ENCODE measurements at regions not wholly inside any gene's neighbourhood (a gene's known extent, or its start where the extent isn't known, plus 50 kb on each side); places are given as distances from the start of the nearest gene placed in this dataset.

DNA sequence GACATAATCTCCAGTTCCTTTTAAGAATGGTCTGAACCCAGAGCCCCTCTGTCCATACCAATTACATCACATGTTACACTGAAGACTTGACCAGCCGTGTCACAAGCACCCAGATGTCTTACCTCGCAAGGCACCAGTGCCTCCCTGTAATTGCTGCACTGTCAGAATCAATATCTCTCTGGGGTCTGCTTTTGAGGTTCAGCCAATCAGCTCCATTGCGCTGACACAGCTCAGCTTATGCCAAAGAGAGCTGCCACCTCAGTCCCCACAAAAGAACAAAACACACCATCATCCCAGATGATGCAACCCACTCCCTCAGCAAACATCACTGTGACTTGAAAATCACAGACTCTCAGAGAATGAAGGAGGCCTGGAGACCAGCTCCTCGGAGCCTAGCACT lies 82.5 kb upstream of the SORBS2 start:
- DNase-seq (ENCODE audit: low read depth): no peak

DNA sequence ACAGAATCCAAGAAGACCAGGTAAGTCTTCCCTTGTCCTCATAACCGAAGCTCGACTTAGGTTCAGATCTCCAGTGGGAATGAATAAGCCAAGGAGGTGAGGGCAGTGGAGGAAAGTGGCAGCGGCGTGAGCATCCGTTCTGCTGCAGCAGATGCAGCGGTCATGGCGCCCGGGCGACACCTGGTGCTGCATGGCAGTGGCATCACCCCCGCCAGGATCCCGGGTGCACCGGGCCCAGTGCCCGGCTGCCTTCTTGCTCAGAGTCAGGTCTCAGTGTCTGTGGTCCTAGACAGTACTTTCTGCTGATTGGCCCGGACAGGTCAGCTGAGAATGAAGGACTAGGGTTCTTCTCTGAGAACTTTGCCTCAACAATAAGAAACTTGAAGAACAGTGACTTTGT lies 83.4 kb upstream of the SORBS2 start:
- DNase-seq (ENCODE audit: low read depth): no peak

DNA sequence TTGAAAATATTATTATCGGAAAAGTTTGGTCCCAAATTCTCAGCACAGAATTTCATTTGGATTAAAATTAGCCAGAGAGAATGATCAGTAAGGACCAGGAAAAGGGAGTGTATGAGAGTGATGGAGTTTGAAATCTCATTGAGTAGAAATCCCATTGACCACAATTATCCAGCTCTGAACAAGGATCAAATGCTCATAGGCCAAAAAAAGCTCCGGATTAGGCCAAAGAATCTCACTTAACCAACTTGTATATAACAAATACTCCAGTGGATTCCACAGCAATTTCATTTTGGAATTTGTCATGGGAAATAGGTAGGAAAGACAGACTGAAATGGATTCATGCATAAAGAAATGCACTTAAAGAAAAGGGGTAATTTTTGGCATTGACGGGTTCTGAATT lies 83.9 kb upstream of the SORBS2 start:
- no peak for DNase-seq (ENCODE audit: low read depth)

DNA sequence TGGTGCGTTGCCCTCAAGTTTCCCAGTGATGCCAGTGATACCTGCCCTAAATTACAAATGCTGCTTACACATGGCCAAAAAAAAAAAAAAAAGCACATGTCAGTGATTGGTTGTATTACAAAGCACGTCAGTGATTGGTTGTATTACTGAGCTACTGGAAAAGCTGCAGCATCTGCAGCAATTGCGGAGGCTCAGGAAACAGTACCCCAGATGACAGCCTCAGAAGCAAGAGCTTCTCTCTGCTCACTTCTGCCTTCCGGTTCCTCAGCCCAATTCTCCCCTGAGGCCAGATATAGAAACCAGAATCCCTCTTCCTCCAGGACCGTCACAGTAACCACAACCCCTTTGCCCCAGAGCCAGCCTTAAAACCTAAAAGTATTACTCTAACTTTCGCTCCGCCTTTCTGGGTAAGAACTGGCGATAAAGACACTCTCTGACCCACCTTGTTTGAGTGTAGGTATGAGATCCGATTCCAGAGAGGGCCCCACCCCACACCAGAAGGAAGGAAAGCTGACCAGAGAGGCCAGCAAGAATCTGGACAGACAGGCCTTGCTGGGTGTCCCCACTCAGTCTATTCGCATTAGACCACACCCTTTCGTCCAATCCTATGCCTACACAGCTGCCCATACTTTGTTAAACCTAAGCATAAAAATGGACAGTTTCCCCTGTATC lies 85.0 kb upstream of the SORBS2 start:
- no peak for DNase-seq (ENCODE audit: low read depth)

DNA sequence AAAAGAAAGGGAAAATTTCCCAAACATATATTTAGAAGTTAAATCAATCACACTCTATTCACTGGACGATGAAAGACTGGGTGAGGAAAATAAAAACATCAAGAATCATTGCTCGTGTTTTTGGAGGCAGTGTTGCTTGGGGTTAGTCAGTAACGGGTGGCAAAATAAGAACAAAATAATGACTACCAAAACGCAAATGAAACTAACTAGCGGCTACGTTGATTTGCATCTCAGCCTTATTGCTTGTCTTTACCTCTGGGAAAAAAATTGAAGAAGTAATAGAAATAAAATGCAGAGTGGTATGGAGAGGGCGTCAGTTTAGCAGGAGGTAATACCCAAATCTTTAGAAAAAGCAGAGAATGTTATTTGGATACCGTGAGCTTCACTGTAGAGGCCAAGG lies 86.4 kb upstream of the SORBS2 start:
- DNase-seq (ENCODE audit: low read depth): no peak

DNA sequence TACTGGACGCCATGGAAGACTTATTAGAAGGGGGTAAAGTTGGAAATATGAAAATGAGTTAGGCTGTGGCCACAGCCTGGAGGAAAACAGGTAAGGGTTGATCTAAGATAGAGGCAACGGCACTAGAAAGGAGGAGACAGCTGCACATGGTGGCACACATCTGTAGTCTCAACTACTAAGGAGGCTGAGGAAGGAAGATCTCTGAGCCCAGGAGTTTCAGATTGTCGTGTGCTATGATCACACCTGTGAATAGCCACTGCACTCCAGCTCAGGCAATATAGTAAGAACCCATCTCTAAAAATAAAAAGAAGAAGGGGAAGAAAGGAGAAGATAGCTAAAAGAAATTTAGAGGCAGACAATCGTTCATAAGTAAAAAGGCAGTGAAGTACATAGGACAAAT lies 87.8 kb upstream of the SORBS2 start:
- DNase-seq (ENCODE audit: low read depth): no peak

DNA sequence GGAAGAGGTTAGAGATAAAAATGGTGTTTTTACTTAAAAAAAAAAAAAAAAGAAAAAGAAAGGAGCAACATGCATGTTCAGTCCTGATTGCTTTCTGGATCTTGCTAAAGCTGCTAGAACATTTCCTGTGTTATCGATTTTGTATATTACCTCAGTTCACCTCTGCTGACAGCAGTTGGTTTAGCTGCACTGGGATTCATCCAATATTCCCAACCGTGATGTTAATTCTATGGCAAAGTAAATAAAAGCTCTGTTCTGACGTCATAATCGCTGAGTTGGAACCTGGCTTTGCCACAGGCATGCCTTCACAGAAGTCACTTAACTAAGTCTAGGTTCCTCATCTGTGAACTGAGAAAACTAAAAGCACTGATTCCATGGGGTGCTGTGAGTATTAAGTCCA lies 90.7 kb upstream of the SORBS2 start:
- no peak for DNase-seq (ENCODE audit: low read depth)

DNA sequence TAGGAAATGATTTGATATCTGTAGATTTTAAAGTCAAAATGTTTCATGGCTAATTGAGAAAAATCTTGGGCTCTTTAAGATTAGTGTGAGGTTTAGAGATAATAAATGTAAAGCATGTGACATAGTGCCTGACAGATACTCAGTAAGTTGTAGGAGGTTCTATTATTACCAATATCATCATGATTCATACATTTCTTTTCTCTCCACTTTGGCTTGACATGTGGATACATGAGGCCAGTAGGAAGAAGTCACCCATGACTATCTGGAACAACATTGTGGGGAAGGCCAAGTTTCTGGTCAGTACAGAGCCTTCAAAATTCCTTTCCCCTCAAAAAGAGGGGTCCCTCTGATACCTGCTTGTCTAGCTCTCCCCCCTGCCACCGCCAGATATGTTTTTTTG lies 91.2 kb upstream of the SORBS2 start:
- DNase-seq (ENCODE audit: low read depth): no peak

DNA sequence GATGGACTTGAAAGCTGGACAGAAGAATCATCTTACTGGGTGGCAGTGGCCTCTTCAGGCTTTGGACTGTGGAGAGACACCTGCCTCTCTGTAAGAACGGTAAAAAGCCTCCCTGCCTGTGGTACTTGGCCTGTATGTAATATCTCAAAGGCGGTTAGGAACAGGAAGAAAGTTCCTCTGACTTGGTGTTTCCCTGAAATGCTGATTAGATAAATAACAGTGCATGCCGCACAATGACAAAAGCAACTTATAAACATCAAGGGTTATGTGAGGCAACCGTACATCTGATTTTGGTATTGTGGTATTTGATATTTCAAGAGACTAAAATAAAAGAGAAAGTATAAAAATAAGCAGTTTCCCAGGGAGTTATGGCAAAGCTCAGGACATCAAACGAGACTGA lies 92.4 kb upstream of the SORBS2 start:
- DNase-seq (ENCODE audit: low read depth): no peak

DNA sequence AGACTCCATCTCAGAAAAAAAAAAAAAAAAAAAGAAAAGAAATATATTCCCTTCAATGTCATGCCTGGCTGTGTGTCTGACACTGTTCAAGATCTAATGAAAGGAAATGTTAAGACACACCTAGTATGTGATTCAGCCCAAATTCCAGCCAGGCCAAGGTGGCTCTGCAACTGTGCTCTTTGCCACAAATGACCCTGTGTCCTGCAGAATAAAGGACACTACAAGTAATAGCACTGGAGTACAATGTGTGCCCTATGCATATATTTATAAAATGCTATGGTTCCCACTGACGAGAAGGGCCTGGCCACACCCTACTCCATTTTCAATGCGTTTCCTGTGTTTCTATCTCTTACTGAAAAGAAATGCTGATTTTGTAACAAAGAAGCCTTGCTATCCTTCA lies 98.0 kb upstream of the SORBS2 start:
- no peak for DNase-seq (ENCODE audit: low read depth)

DNA sequence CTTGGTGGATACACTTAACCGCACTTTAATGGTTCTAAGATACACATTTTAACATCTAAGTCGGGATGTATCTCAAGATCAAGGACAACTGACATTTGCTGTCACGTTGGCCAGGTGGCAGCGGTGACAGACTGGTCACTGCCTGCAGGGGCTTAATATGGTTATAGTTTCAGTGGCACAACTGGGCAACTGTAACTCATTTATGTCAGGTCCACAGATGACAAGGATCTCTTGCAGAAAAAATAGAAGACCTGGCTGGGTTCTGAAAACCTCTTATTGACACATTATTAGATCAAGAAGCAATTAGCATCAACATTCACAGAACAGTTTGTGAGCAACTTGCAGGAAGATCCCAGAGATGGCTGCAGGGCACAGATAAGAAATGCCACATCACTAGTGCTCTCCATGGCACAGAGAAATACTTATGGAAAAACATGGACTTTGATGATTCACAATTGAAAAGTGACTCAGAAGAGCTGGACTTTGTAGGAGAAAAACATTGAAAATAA lies 99.6 kb upstream of the SORBS2 start:
- DNase-seq (ENCODE audit: low read depth): peak; percentile 43

DNA sequence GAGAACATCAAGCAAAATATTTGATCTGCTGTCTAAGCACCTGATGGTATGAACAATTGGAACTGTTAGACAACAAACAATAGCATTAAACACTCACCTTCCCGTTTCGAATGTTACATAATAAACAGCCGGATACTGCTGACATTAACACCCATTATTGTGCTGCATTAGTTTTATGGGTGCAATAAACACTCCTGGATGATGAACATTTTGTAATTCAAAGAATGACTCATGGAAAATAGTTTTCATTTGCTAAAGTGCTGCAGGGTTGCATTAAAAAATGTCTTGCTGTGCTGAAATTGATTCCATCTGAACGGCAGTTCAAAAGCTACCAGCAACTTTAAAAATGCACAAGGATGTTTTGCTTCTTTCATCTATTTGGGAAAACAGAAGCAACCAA lies 100.8 kb upstream of the SORBS2 start:
- peak; percentile 32 for DNase-seq (ENCODE audit: low read depth)

DNA sequence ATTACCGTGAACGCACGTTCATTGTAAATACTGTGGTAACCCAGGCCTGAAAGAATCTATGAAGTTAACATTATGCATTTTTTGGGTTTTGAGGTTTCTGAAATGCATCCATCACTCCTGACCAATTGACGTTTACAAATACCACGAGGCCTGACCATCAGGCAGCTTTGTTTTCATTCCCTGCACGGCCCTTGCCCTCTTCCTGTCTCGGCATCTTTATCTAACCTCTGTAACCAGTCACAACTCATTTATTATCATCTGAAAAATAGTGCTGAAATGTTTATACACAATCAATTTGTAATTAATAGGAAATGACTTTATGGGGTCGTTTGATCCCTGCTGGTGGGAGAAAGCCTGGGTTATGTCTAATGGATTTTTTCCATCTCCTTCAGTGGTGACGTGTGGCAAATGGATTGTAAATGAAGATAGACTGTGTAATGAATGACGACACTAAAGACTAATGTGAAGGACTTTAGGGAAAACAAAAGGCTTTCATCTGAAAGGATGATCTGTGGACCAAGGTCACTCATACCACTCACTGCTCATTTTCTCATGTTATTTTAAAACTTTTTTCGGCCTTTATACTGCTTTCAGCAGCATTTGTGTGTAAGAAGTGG lies 102.7 kb upstream of the SORBS2 start:
- peak; percentile 79 for DNase-seq (ENCODE audit: low read depth)

DNA sequence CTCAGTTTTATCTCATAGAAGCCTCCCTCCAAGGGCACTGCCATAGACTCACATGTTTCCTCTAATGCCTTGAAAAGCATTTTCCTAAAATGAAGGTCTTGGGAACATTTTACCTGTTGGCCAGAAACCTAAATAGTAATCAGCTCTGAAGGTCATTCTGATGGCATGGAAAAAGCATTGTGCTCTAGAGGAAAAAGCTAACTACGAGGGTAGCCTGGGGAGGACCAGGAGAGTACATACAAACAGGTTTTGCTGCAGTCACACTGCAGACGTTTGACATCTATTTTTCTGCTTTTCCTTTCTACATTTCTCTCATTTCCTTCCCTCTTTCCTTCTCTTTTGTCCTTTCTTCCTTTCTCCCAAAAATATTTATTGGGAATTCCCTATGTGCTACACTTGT lies 103.3 kb upstream of the SORBS2 start:
- no peak for DNase-seq (ENCODE audit: low read depth)

DNA sequence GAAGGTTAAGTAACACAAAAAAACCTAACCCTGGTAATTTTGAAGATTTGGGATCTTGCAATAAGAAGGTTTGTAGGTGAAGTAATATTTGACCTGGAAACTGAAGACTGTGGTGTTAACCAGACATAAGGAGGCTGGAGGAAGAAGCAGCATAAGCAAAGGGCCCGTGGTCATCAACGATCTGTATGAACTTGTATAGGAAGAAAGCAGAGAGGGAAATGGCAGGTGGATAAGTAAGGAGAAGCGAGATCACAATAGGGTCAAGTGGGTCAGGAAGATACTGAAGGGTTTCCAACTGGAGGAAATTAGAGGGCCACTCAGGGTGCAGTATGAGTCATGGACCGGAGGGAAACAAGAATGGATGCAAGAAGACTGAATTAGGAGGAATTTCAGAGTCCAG lies 103.8 kb upstream of the SORBS2 start:
- no peak for DNase-seq (ENCODE audit: low read depth)

DNA sequence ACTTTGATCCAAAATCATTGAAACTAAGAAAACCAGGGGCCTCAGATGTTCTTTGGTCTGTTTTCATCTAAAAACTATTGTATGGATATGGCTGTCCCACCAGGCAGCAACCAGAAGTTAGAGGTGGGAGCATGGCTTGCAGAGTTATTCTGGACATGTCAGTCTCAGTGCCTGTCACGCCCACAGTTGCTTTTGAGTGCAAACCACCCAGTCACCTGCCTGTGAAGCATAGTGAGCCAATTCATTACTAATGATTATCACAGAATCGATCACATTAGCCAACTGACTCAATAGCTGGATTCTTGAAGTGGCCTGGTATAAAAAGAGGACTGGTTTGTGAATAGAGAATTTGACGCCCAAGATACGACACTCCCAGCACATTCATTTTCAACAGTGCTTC lies 104.2 kb upstream of the SORBS2 start:
- no peak for DNase-seq (ENCODE audit: low read depth)

DNA sequence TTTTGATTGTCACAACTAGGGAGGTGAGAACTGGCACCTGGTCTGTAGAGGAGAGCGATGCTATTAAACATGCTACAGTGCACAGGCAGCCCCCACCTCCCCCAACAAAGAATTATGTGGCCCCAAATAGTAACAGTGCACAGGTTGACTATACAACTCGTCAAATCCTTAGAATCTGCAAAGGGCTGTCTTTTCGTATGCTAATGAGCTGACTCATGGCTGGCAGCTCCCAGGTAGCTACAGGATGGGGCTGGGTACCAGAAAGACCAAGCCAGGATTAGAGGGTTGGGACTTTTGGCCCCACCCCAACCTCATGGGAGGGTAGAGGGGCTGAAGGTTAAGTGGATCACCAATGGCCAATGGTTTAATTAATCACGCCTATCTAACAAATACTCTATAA lies 104.7 kb upstream of the SORBS2 start:
- DNase-seq (ENCODE audit: low read depth): no peak

DNA sequence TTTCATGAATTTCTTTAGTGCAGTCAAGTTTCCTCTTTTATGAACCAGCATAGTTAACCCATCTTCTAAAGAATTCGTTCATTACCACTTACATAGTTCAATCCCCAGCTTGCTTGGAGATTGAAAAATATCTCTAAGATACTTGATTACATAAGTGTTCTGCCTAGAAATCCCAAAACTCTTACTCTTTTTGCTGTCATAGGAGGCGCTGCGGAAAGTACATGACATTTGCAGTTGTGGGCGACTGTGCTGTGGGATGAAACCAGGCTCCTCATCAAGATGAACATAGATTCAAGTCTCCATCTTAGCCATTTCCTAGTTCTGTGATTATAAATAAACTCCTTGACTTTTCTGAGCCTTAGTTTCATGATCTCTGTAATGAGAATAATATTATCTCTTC lies 107.1 kb upstream of the SORBS2 start:
- DNase-seq (ENCODE audit: low read depth): no peak

DNA sequence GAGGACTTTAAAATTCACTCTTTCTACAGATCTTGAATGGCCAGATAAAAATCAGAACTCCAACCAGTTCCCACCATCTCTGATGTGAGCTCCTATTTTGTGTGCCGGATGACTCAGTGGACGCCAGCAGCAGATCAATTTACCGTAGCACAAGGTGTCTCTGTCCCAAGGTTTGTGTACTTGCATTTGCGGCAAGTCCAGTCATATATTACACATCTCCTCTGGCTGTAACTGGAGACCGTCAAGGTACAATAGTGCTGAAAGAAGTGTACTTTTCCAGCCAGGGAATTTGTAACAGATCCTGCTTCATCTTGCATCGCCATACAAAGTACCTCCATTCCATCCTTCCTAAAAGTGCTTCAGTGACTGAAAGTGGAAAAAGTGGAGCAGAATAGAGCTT lies 108.2 kb upstream of the SORBS2 start:
- DNase-seq (ENCODE audit: low read depth): no peak

DNA sequence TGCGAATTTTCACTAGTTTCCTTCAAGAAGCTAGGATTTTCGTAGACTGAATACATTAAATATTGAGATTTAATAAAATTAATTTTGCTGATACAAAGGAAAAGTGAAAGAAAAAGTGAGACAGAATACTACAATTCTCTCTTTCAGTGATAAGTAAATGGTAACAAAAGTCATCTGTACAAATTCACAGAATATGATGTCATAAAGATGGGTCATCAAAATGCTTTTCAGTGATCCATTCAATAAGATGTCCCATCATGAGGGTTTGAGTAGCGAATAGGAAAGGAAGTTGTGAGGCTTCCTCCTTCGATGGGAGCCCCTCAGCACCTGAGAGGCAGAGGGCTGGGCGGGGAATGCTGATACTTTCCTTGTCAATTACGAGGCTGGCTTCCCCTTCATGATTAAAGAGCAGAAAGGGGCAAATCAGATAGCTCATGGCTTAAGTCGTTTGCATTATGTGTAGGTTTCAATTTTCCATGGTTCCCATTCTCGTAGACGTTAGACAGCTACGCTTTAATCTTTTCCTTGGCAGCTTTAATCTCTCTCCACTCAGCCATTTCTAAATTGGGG lies 108.8 kb upstream of the SORBS2 start:
- DNase-seq (ENCODE audit: low read depth): no peak

DNA sequence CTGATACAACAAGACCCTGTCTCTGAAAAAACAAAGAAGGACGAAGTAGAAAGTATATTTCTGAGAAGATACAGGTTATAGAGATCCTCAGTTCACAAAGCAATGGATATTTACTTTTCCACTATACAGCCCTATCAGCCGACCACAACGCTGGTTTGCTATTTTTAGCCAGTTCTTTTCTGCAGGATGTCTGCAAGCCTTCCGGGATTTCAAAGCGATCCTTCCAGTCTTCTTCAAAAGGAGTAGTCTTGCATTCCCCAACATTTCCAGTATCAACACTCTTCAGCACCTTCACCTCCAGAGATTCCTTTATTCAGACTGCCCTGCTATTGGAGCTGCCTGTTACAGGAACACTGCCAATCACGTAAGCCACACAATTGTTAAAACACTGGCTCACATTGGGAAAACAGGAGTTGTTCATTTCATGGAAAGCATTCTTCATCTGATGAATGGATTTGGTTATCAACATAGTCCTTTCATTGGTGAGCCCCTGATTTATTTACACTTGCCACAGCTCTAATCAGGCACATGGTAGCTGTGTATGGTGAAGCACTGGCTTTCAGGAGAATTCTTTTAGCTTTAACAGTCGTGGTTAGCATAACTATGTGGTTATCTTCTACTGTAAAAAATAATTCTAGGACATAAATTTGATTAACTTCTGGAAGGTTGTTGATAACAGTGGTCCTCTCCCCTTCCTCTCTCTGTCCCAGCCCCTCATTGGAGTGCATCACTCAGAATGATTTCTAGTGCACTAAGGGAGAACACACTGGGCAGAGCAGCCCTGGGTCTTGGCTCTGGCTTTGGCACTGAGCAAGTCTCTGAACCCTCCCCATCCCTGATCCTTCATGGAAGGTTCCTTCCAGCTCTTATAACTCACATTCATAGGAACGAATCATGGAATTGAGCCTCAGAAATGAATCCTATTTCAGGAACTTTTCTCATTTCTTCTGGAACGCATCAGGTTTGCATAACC lies 109.9 kb upstream of the SORBS2 start:
- no peak for DNase-seq (ENCODE audit: low read depth)

DNA sequence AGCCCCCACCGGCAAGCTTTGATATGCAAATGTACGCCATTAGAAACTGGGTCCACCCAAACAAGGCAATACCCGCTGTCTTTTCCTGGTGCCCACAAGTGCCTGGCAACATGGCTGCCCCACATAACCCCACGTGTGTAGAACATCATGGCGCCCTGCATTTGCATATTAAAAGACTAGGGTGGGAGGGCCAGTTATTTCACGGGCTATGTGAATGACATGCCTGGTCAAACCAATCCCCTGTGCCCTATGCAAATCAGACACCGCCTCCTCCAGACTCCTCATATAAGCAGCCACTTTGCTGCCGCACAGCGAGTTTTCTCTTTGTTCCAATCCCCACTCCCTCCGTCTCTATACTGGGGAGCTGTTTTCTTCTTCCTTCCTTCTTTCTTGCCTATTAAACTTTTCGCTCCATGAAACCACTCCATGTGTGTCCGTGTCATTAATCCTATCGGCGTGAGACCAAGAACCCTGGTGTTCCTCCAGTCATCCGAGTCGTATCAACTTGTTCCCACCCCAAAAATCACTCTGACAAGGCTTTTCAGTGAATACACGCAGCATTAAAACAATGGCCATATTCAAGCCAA lies 112.6 kb upstream of the SORBS2 start:
- DNase-seq (ENCODE audit: low read depth): no peak
